ENCODE measurements at regions not wholly inside any gene's neighbourhood (a gene's known extent, or its start where the extent isn't known, plus 50 kb on each side); places are given as distances from the start of the nearest gene placed in this dataset.

DNA sequence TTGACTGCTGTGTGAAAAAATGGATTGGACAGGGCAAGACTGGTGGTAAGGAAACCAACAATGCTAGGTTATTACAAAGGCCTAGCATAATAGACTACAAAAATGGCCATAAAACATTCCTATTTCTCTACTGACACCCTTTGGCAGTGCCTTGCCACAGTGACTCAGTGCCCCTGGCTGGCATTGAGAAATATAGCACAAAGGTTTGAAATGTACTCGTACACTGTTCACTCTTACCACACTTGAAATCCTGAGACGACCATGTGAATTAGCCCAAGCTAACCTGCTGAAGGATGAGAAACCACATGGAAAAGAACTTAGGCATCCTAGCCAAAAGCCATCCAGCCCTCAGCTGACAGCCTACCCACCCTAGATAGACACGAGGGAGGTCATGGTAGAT is 149.8 kb upstream of the PALMD start:
- peak; percentile 34 for DNase-seq (ENCODE audit: low read depth)
- H3K4me3 ChIP-seq (ENCODE audit: control insufficient read depth, low read depth, low read length), result no peak overlapping the region
- TF ChIP-seq, protein P1, sequence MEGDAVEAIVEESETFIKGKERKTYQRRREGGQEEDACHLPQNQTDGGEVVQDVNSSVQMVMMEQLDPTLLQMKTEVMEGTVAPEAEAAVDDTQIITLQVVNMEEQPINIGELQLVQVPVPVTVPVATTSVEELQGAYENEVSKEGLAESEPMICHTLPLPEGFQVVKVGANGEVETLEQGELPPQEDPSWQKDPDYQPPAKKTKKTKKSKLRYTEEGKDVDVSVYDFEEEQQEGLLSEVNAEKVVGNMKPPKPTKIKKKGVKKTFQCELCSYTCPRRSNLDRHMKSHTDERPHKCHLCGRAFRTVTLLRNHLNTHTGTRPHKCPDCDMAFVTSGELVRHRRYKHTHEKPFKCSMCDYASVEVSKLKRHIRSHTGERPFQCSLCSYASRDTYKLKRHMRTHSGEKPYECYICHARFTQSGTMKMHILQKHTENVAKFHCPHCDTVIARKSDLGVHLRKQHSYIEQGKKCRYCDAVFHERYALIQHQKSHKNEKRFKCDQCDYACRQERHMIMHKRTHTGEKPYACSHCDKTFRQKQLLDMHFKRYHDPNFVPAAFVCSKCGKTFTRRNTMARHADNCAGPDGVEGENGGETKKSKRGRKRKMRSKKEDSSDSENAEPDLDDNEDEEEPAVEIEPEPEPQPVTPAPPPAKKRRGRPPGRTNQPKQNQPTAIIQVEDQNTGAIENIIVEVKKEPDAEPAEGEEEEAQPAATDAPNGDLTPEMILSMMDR (conservative IDR thresholded peaks at IDR 0.05; ENCODE audit: control insufficient read depth, insufficient read depth, low read depth, low read length), result no peak

DNA sequence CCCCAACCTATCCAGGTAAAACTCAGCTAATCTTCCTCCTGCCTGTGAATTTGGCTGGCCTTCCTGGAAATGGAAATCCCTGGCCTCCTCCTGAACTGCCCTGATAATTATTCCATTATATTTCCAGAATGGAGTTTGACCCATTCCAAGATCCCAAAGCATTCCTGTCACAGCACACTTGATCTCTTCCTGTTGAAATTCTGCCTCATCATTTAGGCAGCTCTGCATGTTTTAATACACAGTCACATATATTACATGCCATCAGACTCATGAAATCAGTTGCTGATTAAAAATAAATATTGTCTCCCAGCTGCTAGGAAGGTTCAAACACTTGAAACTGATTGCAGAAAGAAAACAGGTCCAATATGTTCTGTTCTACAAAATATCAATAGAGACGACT is 148.2 kb upstream of the PALMD start:
- DNase-seq (ENCODE audit: low read depth), result no peak
- TF ChIP-seq, protein P1 (conservative IDR thresholded peaks at IDR 0.05; ENCODE audit: control insufficient read depth, insufficient read depth, low read depth, low read length), result no peak
- no peak overlapping the region for H3K4me3 ChIP-seq (ENCODE audit: control insufficient read depth, low read depth, low read length)

DNA sequence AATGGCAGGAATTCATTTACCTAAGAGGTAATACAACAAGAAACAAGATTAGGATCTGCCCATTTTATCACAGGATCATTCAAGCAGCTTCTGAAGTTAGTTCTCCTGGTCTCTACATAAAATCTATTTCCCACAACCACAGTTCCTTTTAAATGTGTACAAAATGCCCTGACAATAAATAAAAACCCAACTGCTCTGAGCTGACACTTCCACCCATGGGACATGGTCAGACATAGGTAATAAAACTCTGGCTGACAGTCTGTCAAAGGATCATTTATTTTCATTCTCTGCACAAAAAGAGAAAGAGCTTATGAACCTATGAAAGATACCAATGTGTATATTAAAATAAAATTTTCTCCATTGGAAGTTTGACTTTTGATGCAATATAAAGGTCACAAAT is 145.4 kb upstream of the PALMD start:
- no peak for DNase-seq (ENCODE audit: low read depth)
- TF ChIP-seq, protein P1 (conservative IDR thresholded peaks at IDR 0.05; ENCODE audit: control insufficient read depth, insufficient read depth, low read depth, low read length), result no peak
- no peak overlapping the region for H3K4me3 ChIP-seq (ENCODE audit: control insufficient read depth, low read depth, low read length)

DNA sequence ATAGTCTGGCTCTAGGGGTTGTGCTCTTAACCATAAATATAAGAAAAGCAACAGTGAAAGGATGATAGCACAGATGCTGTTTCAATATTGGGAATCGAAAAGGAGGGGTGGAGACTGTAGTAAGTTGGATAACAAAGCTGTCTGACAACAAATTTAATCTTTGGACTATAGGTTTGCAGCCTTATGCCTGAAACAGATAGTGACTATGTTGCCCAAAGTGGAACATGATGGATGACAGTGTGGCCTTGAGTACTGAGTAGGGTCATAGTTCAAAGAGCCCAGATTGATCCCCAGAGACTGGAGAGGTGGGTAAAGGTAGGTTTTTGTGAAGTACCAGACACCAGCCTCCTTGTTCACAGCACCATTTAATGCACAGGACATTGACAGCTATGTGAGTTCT is 144.0 kb upstream of the PALMD start:
- TF ChIP-seq, protein P1 (conservative IDR thresholded peaks at IDR 0.05; ENCODE audit: control insufficient read depth, insufficient read depth, low read depth, low read length), result no peak
- DNase-seq (ENCODE audit: low read depth), result no peak
- no peak overlapping the region for H3K4me3 ChIP-seq (ENCODE audit: control insufficient read depth, low read depth, low read length)

DNA sequence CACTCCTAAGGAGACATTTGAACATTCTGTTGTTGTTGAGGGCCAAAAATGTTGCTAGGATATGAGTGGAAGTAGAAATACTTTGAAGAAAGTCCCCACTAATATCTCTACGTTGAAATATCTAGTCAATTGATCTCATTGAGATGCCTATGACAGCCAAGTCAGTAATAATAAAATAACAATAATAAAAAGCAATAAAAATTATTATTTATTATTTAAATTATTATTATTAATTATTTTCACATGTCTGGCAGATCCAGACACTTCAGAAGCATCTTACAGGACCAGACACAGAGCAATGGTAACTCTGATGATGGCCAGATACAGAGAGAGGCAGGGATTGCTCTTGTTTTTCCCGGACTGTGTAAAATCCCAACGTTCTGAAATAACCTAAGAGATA is 143.5 kb upstream of the PALMD start:
- H3K4me3 ChIP-seq (ENCODE audit: control insufficient read depth, low read depth, low read length), result no peak overlapping the region
- DNase-seq (ENCODE audit: low read depth), result no peak
- TF ChIP-seq, protein P1 (conservative IDR thresholded peaks at IDR 0.05; ENCODE audit: control insufficient read depth, insufficient read depth, low read depth, low read length), result no peak

DNA sequence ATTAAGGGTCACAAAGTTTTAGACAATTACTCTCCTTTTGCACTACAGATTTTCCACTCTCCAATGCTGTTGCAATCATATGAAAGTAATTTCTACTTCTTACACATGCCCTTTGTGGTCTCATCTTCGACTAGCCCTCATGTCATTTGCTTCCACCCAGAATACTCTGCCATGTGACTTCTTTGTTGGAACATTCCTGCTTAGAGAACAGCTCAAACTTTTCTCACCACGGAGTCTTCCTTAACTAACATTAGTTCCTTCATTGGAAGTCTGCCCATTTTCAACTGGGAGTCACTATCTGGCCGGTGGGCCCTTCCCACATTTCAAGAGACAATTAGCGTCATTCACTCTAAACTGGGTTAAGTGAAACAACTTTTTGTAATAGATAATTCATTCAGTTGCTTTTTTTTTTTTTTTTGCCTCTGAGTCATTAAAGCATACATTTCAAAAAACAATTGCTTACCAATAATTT is 142.6 kb upstream of the PALMD start:
- no peak overlapping the region for H3K4me3 ChIP-seq (ENCODE audit: control insufficient read depth, low read depth, low read length)
- TF ChIP-seq, protein P1 (conservative IDR thresholded peaks at IDR 0.05; ENCODE audit: control insufficient read depth, insufficient read depth, low read depth, low read length), result no peak
- peak; percentile 82 for DNase-seq (ENCODE audit: low read depth)

DNA sequence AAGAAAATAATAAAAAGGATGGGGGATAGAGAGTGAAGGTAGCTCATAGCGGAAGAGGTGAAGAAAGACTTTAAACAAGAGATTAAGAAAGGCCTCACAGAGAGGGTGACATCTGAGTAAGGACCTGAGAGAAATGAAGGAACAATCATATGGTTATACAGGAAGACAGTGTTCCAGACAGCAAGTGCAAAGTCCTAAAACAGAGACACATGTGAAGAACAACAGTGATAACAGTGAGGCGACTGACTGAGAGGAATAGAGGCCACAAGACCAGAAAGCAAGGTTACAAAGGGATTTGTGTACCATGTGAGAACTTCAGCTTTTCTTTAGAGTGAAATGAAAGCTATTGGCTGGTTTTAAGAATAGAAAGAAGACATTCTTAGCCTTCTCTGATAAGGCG is 141.6 kb upstream of the PALMD start:
- DNase-seq (ENCODE audit: low read depth), result no peak
- TF ChIP-seq, protein P1 (conservative IDR thresholded peaks at IDR 0.05; ENCODE audit: control insufficient read depth, insufficient read depth, low read depth, low read length), result no peak
- H3K4me3 ChIP-seq (ENCODE audit: control insufficient read depth, low read depth, low read length), result no peak overlapping the region

All from fibroblast of mammary gland (primary cell).